Liver (tissue), 3 donors: ENCODE measurements at regions not wholly inside any gene's neighbourhood (a gene's known extent, or its start where the extent isn't known, plus 50 kb on each side); places are given as distances from the start of the nearest gene placed in this dataset.

Experiments
- EGR1 ChIP-seq, 2 donors: IDR thresholded peaks; 2 replicates each; pipeline ENCODE4 v1.6.1; 2016 to 2018; ENCODE audit warnings: antibody characterized with exemption in 2 of 2, low read depth in 2 of 2
- GABPA ChIP-seq, 2 donors: IDR thresholded peaks in 1 of 2; conservative IDR thresholded peaks in 1 of 2; 2 replicates each; pipeline ENCODE4 v1.6.1; 2016; ENCODE audit warnings: antibody characterized with exemption in 2 of 2, mild to moderate bottlenecking in 1 of 2, moderate library complexity in 1 of 2
- JUND ChIP-seq, 2 donors: IDR thresholded peaks; 2 replicates each; pipeline ENCODE4 v1.6.1; 2016; ENCODE audit warnings: antibody characterized with exemption in 2 of 2
- RAD21 ChIP-seq, 2 donors: IDR thresholded peaks; 2 replicates each; pipeline ENCODE4 v1.6.1; 2016; ENCODE audit warnings: antibody characterized with exemption in 2 of 2, mild to moderate bottlenecking in 2 of 2
- REST ChIP-seq: IDR thresholded peaks from 2 replicates; pipeline ENCODE4 v1.6.1; 2016; ENCODE audit warnings: antibody characterized with exemption, mild to moderate bottlenecking
- SP1 ChIP-seq: IDR thresholded peaks from 2 replicates; pipeline ENCODE4 v1.6.1; 2018; ENCODE audit warnings: antibody characterized with exemption, mild to moderate bottlenecking
- TAF1 ChIP-seq: conservative IDR thresholded peaks from 2 replicates; pipeline ENCODE4 v1.6.1; 2016; ENCODE audit warnings: antibody characterized with exemption, mild to moderate bottlenecking
- YY1 ChIP-seq: IDR thresholded peaks from 2 replicates; pipeline ENCODE4 v1.6.1; 2016; ENCODE audit warnings: antibody characterized with exemption, mild to moderate bottlenecking
- TF ChIP-seq, protein P1 (sequence below): fragments of 150-350 bp; IDR thresholded peaks from 2 replicates; pipeline ENCODE4 v1.5.1; 2017; ENCODE audit warnings: improper control_type of control experiment, low read depth, low read length; ENCODE audit not compliant: missing input control
- TF ChIP-seq, protein P2 (sequence below): IDR thresholded peaks from 2 replicates; pipeline ENCODE4 v1.6.1; 2016; ENCODE audit warnings: antibody characterized with exemption
- TF ChIP-seq, protein P3 (sequence below): IDR thresholded peaks from 2 replicates; pipeline ENCODE4 v1.6.1; 2016; ENCODE audit warnings: antibody characterized with exemption
- donor health status: healthy.
- donor health status: healthy.

DNA sequence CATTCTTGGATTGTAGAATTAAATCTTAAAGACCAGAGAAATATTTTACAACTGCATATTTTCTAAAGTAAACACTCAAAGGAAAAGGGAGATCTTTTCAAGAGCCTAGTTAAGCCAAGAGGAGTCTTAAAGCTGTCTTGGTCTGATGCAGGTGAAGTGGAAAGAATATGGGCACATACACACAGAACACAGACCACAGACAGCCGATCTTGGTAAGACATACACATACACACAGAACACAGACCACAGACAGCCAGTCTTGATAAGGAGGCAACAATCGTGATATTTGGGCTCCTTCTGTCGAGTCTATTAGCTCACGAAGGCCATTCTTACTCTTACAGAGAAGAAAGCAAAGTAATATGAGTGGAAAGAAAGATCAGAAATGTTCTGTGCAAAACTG is 1153.9 kb upstream of the TMPRSS15 start:
- TF ChIP-seq, protein P1, sequence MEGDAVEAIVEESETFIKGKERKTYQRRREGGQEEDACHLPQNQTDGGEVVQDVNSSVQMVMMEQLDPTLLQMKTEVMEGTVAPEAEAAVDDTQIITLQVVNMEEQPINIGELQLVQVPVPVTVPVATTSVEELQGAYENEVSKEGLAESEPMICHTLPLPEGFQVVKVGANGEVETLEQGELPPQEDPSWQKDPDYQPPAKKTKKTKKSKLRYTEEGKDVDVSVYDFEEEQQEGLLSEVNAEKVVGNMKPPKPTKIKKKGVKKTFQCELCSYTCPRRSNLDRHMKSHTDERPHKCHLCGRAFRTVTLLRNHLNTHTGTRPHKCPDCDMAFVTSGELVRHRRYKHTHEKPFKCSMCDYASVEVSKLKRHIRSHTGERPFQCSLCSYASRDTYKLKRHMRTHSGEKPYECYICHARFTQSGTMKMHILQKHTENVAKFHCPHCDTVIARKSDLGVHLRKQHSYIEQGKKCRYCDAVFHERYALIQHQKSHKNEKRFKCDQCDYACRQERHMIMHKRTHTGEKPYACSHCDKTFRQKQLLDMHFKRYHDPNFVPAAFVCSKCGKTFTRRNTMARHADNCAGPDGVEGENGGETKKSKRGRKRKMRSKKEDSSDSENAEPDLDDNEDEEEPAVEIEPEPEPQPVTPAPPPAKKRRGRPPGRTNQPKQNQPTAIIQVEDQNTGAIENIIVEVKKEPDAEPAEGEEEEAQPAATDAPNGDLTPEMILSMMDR, result no peak
- TF ChIP-seq REST (no peak), SP1 (no peak), EGR1 (IDR thresholded peaks at IDR 0.05; ENCODE audit: low read depth in 2 of 2) (no peak), TAF1 (no peak), RAD21 (IDR thresholded peaks at IDR 0.05) (no peak), YY1 (no peak), JUND (IDR thresholded peaks at IDR 0.05) (no peak), GABPA (IDR thresholded peaks at IDR 0.05 in 1 of 2, conservative IDR thresholded peaks at IDR 0.05 in 1 of 2) (no peak)
- TF ChIP-seq, protein P2, sequence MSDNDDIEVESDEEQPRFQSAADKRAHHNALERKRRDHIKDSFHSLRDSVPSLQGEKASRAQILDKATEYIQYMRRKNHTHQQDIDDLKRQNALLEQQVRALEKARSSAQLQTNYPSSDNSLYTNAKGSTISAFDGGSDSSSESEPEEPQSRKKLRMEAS, result no peak
- TF ChIP-seq, protein P3, sequence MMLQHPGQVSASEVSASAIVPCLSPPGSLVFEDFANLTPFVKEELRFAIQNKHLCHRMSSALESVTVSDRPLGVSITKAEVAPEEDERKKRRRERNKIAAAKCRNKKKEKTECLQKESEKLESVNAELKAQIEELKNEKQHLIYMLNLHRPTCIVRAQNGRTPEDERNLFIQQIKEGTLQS, result no peak
